ENCODE measurements at regions not wholly inside any gene's neighbourhood (a gene's known extent, or its start where the extent isn't known, plus 50 kb on each side); places are given as distances from the start of the nearest gene placed in this dataset.

DNA sequence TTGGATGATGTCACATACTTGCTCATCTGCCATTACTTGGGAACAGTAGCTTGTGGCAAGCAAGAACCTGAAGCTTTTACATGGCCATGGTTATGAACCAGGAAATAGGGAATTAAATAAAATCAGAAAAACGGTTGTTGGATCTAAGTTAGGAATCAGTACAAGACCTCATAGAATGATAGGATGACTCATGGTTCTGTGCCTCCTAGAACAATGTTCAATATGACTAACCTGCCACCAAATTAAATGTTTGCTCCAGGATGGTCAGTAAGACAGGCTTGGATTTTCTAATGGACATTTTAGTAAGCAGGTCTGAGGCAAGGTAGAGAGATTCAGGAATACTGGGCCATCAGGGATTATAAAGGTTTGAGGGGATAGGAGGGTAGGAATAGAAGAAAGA lies 218.9 kb downstream of the PLOD2 start:
- TF ChIP-seq, protein P1, sequence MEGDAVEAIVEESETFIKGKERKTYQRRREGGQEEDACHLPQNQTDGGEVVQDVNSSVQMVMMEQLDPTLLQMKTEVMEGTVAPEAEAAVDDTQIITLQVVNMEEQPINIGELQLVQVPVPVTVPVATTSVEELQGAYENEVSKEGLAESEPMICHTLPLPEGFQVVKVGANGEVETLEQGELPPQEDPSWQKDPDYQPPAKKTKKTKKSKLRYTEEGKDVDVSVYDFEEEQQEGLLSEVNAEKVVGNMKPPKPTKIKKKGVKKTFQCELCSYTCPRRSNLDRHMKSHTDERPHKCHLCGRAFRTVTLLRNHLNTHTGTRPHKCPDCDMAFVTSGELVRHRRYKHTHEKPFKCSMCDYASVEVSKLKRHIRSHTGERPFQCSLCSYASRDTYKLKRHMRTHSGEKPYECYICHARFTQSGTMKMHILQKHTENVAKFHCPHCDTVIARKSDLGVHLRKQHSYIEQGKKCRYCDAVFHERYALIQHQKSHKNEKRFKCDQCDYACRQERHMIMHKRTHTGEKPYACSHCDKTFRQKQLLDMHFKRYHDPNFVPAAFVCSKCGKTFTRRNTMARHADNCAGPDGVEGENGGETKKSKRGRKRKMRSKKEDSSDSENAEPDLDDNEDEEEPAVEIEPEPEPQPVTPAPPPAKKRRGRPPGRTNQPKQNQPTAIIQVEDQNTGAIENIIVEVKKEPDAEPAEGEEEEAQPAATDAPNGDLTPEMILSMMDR (IDR thresholded peaks at IDR 0.05): no peak
- no peak for TF ChIP-seq POLR2AphosphoS5 (IDR thresholded peaks at IDR 0.05)
